ENCODE measurements at regions not wholly inside any gene's neighbourhood (a gene's known extent, or its start where the extent isn't known, plus 50 kb on each side); places are given as distances from the start of the nearest gene placed in this dataset.
"Not testable (repeated sequence)": the region's sequence is repeated elsewhere in the genome, so short reads cannot be mapped to it uniquely, and the experiment has no call there.

DNA sequence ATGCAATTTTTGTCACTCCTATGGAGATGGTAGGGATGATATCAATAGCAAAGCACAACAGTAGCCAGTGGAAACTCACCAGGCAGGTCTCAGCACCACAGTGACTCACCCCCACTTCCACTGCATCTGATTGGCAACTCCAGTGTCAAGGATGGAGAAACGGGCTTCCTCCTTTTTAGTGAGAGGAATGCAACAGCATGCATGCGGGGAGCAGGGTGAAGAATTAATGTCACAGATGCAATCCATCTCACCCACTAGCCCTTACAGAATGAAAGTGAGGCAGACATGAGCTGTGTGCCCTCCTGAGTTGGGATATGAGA lies 467.0 kb upstream of the C16orf82 start:
- Mint-ChIP-seq H3K4me1 (peaks cover 10% of the 10 kb centered on the region), H3K36me3 (ENCODE audit: low read depth) (no peaks in the 10 kb centered on the region), H3K27me3 (peaks cover 5% of the 10 kb centered on the region), H3K27ac (peak overlapping the region; percentile 68), H3K4me3 (no peak overlapping the region)
- no peaks in the 10 kb centered on the region for H3K9me3 ChIP-seq (ENCODE audit: control insufficient read depth, low read length, poor library complexity, severe bottlenecking)
- ATAC-seq (no peak), DNase-seq (no peak)

DNA sequence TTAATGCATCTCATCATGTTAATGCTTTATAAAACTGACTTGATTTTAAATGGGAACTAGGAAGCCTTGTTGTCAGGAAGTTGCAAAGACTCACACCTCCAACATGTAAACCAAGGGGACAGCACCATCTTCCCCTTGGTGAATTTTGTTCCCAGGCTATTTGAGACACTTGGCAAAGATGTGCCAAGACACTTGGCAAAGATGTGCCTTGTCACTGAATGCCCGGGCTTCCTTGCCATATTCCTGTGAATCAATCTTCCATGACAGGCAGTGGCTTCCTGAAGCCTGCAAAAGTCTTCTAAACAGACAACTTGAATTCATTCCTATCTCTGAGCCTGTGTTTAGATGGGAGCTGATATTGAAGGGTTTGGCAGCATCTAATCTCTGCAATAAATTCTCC lies 465.4 kb upstream of the C16orf82 start:
- peaks cover 17% of the 10 kb centered on the region for H3K27me3 Mint-ChIP-seq

DNA sequence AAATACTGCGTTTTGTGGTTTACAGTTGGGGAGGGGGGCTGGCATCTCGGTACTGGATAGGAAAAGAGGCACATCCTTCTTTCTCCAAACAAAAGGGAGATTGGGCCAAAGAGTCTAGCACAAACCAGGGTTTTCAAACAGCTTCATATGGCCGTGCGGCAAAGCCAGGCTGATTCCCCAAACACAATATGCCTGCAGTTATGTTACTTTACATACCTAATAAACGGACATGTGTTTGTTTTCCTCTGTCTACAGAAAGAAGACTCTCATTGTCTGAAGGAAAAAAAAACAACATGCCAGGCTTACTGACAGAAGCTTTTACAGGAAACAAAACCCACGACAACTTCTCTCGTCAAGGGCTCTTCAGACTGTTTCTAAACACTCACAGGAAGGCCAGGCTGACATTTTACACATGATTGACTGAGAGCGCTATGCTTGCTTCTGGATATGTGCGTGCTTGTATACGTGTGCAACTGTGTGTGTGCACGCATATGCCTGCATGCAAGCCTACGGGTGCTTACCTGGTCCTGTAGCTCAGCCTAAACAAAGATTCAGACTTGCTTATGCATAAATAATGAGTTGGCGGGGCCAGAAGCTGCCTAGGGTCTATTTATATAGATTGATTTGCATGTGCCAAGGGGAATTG lies 461.0 kb upstream of the C16orf82 start:
- H3K27ac Mint-ChIP-seq, result no peak overlapping the region
- H3K4me3 Mint-ChIP-seq, result no peak overlapping the region
- peaks cover 3% of the 10 kb centered on the region for H3K4me1 Mint-ChIP-seq
- H3K36me3 Mint-ChIP-seq (ENCODE audit: low read depth), result no peaks in the 10 kb centered on the region
- DNase-seq, result no peak
- no peak for ATAC-seq
- H3K9me3 ChIP-seq (ENCODE audit: control insufficient read depth, low read length, poor library complexity, severe bottlenecking), result no peaks in the 10 kb centered on the region
- peaks cover 17% of the 10 kb centered on the region for H3K27me3 Mint-ChIP-seq

More for the DNA sequence above, 465.4 kb upstream of the C16orf82 start:
- H3K36me3 Mint-ChIP-seq (ENCODE audit: low read depth), result no peaks in the 10 kb centered on the region
- DNase-seq (no peak), ATAC-seq (no peak)
- no peaks in the 10 kb centered on the region for H3K9me3 ChIP-seq (ENCODE audit: control insufficient read depth, low read length, poor library complexity, severe bottlenecking)
- no peak overlapping the region for H3K4me3 Mint-ChIP-seq
- H3K27ac Mint-ChIP-seq, result no peak overlapping the region
- peaks cover 5% of the 10 kb centered on the region for H3K4me1 Mint-ChIP-seq

GRCh38 chr16:26606381-26607150 lies 460.2 kb upstream of the C16orf82 start:
- H3K4me3 Mint-ChIP-seq, result no peak overlapping the region
- no peaks in the 10 kb centered on the region for H3K9me3 ChIP-seq (ENCODE audit: control insufficient read depth, low read length, poor library complexity, severe bottlenecking)
- ATAC-seq (no peak), DNase-seq (no peak)
- H3K36me3 Mint-ChIP-seq (ENCODE audit: low read depth), result no peaks in the 10 kb centered on the region
- peaks cover 17% of the 10 kb centered on the region for H3K27me3 Mint-ChIP-seq
- H3K4me1 Mint-ChIP-seq, result peaks cover 3% of the 10 kb centered on the region
- no peak overlapping the region for H3K27ac Mint-ChIP-seq

DNA sequence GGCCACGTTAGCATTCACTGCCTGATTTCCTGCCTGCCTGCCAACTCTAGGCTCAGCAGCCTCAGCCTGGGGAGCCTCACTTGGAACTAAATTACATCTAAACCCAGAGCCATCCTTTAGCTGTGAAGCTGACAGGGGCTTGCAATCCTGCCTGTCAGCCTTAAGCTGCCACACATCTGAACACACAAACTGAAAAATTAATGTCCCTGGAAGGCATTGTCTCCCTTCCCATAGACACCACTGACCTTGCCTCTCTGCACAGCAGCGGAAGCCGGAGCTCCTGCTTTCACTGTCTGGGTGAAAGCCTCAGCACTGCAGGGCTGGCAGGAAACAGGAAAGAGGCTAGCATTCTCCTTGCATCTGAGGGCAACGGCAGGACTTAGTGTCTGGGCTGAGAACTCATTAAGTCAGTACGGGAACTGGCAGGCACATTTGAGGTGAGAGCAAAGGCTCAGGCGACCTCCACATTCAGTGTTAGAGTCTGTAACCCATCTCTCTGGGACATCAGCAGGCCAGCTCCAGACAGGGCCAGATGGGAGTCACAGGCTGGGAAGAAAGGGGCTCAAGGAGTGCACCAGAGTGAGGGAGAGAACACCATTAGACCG lies 452.4 kb upstream of the C16orf82 start:
- no peaks in the 10 kb centered on the region for H3K9me3 ChIP-seq (ENCODE audit: control insufficient read depth, low read length, poor library complexity, severe bottlenecking)
- peak; percentile 41 for ATAC-seq
- H3K27ac Mint-ChIP-seq, result peak overlapping the region; percentile 65
- no peaks in the 10 kb centered on the region for H3K36me3 Mint-ChIP-seq (ENCODE audit: low read depth)
- H3K4me3 Mint-ChIP-seq, result peak overlapping the region; percentile 63
- H3K4me1 Mint-ChIP-seq, result no peaks in the 10 kb centered on the region
- peaks cover 7% of the 10 kb centered on the region for H3K27me3 Mint-ChIP-seq
- DNase-seq, result no peak

- no peaks in the 10 kb centered on the region for H3K9me3 ChIP-seq (ENCODE audit: control insufficient read depth, low read length, poor library complexity, severe bottlenecking)
- no peak for ATAC-seq
- Mint-ChIP-seq H3K27ac (no peak overlapping the region), H3K36me3 (ENCODE audit: low read depth) (no peaks in the 10 kb centered on the region), H3K27me3 (peaks cover 4% of the 10 kb centered on the region), H3K4me1 (no peaks in the 10 kb centered on the region), H3K4me3 (no peak overlapping the region)
- no peak for DNase-seq
Observed at GRCh38 chr16:26623442-26623841, 443.3 kb upstream of the C16orf82 start.

GRCh38 chr16:26627958-26628357 lies 438.8 kb upstream of the C16orf82 start:
- Mint-ChIP-seq H3K4me3 (no peak overlapping the region), H3K27ac (no peak overlapping the region), H3K27me3 (peaks cover 4% of the 10 kb centered on the region), H3K4me1 (no peaks in the 10 kb centered on the region), H3K36me3 (ENCODE audit: low read depth) (no peaks in the 10 kb centered on the region)
- DNase-seq, result no peak
- ATAC-seq, result no peak
- no peaks in the 10 kb centered on the region for H3K9me3 ChIP-seq (ENCODE audit: control insufficient read depth, low read length, poor library complexity, severe bottlenecking)

DNA sequence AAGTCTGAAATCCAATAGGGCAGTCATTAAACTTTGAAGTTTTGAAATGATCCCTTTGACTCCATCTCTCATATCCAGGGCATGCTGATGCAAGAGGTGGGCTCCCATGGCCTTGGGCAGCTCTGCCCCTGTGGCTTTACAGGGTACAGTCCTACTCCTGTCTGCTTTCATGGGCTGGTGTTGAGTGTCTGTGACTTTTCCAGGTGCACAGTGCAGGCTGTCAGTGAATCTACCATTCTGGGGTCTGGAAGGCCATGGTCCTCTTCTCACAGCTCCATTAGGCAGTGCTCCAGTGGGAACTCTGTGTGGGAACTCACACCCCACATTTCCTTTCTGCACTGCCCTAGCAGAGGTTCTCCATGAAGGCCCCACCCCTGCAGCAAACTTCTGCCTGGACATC lies 435.4 kb upstream of the C16orf82 start:
- H3K36me3 Mint-ChIP-seq (ENCODE audit: low read depth); H3K4me3 Mint-ChIP-seq; ATAC-seq; H3K27ac Mint-ChIP-seq; H3K4me1 Mint-ChIP-seq; DNase-seq; H3K27me3 Mint-ChIP-seq; H3K9me3 ChIP-seq (ENCODE audit: control insufficient read depth, low read length, poor library complexity, severe bottlenecking): not testable (repeated sequence)

DNA sequence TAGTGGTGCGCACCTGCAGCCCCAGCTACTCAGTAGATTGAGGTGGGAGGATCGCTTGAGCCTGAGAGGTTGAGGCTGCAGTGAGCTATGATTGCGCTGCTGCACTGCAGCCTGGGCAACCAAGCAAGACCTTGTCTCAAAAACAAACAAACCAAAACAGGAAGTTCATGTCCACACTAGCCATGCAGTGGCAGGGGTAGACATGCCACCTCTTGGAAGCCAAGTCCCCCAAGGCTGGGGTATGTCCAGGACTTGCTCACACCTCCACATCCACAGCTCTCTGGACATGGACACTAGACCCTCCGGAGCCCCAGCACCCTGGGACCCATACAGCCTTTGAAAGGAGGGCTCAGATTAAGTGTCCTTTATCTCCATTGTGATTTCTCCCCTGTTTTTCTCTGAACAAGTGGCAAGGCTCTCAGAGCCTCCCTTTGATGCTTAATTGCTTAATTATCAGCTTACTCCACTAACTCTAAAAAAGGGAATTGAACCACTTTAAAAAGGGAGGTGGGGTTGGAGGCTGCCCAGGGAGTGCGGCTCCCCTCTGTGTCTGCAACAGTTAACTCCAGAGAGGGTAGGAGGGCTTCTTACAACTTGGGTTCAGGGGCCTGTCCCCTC lies 424.6 kb upstream of the C16orf82 start:
- no peaks in the 10 kb centered on the region for H3K9me3 ChIP-seq (ENCODE audit: control insufficient read depth, low read length, poor library complexity, severe bottlenecking)
- Mint-ChIP-seq H3K4me3 (no peak overlapping the region), H3K36me3 (ENCODE audit: low read depth) (no peaks in the 10 kb centered on the region), H3K27ac (no peak overlapping the region), H3K27me3 (peaks cover 7% of the 10 kb centered on the region), H3K4me1 (peaks cover 4% of the 10 kb centered on the region)
- no peak for ATAC-seq
- no peak for DNase-seq

DNA sequence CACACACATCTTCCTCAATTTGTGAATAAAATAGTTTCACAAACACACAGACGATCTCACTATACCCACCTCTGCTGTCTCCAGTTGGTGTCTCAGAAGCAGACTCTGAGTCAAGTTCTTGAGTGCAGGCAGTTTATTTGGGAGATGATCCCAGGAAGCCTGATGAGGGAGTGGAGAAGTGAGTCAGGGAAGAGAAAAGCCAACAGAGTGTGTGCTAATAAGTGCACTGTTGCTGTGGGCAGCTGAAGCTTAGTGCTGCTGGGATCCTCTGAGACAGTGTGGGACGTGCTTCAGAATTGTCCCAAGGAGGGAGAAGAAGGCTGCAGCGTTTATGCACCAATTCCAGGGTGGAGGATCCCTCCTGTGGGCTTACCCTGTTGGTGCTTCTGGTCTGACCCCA lies 423.2 kb upstream of the C16orf82 start:
- Mint-ChIP-seq H3K4me1 (peaks cover 4% of the 10 kb centered on the region), H3K27ac (no peak overlapping the region), H3K36me3 (ENCODE audit: low read depth) (no peaks in the 10 kb centered on the region), H3K4me3 (no peak overlapping the region), H3K27me3 (peaks cover 14% of the 10 kb centered on the region)
- no peaks in the 10 kb centered on the region for H3K9me3 ChIP-seq (ENCODE audit: control insufficient read depth, low read length, poor library complexity, severe bottlenecking)
- DNase-seq, result no peak
- no peak for ATAC-seq

DNA sequence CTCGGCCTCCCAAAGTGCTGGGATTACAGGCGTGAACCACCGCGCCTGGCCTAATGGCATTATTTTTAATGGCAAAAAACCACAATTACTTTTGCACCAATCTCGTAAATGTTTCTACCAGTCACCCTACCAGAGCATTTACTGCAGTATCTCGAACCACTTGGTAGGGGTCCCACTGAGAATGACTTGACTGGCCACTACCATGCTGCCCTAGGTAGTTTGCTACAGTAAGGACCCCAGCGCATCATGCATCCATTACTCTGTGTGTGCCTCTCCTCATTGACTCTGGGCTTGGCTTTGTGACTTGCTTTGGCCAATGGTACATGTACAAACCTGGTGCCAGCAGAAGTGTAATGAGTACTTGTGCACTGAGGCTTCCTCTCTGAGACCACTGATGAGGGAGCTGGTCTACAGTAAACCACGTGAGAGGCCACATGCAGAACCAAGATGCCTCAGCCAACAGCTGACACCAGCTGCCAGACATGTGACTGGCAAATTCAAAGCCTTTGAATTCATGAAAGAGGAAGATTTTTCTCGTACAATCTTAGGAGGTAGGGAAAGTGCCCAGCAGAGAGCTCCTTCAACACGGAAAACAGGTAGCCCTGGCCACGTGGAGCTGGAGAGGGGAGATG lies 421.7 kb upstream of the C16orf82 start:
- no peaks in the 10 kb centered on the region for H3K9me3 ChIP-seq (ENCODE audit: control insufficient read depth, low read length, poor library complexity, severe bottlenecking)
- Mint-ChIP-seq H3K4me1 (peaks cover 4% of the 10 kb centered on the region), H3K27me3 (peaks cover 14% of the 10 kb centered on the region), H3K36me3 (ENCODE audit: low read depth) (no peaks in the 10 kb centered on the region), H3K4me3 (no peak overlapping the region), H3K27ac (peak overlapping the region; percentile 41)
- DNase-seq (no peak), ATAC-seq (no peak)

GRCh38 chr16:26645614-26646013 lies 421.1 kb upstream of the C16orf82 start:
- peaks cover 14% of the 10 kb centered on the region for H3K27me3 Mint-ChIP-seq
- no peak overlapping the region for H3K4me3 Mint-ChIP-seq
- DNase-seq (peak in 2 of 3 donors; percentile 19 to 34), ATAC-seq (no peak)
- H3K4me1 Mint-ChIP-seq, result peaks cover 4% of the 10 kb centered on the region
- no peaks in the 10 kb centered on the region for H3K36me3 Mint-ChIP-seq (ENCODE audit: low read depth)
- H3K27ac Mint-ChIP-seq, result peak overlapping the region; percentile 41
- no peaks in the 10 kb centered on the region for H3K9me3 ChIP-seq (ENCODE audit: control insufficient read depth, low read length, poor library complexity, severe bottlenecking)

DNA sequence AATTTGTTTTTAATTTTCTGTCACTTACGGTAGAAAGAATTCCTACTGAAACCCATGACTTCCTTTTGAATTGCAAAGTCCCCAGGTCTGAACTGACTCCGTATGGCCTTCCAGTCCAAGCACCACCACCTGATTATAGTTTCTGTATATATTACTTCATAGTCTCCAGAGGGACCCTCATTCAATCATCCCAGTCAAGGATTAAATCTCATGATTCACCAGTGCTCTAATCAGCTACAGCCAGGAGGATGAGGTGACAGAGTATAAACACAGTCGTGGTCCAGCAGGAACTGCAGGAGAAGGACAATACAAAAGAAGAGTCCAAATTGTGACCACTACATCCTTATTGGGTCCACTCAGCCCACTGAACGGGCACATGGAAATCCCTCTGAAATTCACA lies 418.9 kb upstream of the C16orf82 start:
- H3K27ac Mint-ChIP-seq, result no peak overlapping the region
- no peak overlapping the region for H3K4me3 Mint-ChIP-seq
- no peaks in the 10 kb centered on the region for H3K9me3 ChIP-seq (ENCODE audit: control insufficient read depth, low read length, poor library complexity, severe bottlenecking)
- H3K36me3 Mint-ChIP-seq (ENCODE audit: low read depth), result no peaks in the 10 kb centered on the region
- peaks cover 4% of the 10 kb centered on the region for H3K4me1 Mint-ChIP-seq
- H3K27me3 Mint-ChIP-seq, result peaks cover 14% of the 10 kb centered on the region
- ATAC-seq (no peak), DNase-seq (no peak)
